GM19463 (cell line): ENCODE measurements at regions not wholly inside any gene's neighbourhood (a gene's known extent, or its start where the extent isn't known, plus 50 kb on each side); places are given as distances from the start of the nearest gene placed in this dataset.
"Not testable (repeated sequence)": the region's sequence is repeated elsewhere in the genome, so short reads cannot be mapped to it uniquely, and the experiment has no call there.

Experiments
- ATAC-seq: cut with Tn5 transposase; IDR thresholded peaks from one replicate; pipeline ENCODE4 v1.9.1; 2021; ENCODE audit warnings: mild to moderate bottlenecking, moderate library complexity; ENCODE audit not compliant: unreplicated experiment

GRCh38 chr15:44848859-44849258, 107.6 kb upstream of the TERB2 start:
- ATAC-seq, result not testable (repeated sequence)

GRCh38 chr15:44849701-44850403, 106.6 kb upstream of the TERB2 start:
- not testable (repeated sequence) for ATAC-seq

GRCh38 chr15:44853304-44853950, 103.1 kb upstream of the TERB2 start:
- peak; percentile 70 for ATAC-seq

- ATAC-seq, result not testable (repeated sequence)
Measured at GRCh38 chr15:44854696-44855095, 101.8 kb upstream of the TERB2 start.

GRCh38 chr15:44856284-44856683, 100.2 kb upstream of the TERB2 start:
- ATAC-seq, result not testable (repeated sequence)

GRCh38 chr15:44857164-44857710, 99.2 kb upstream of the TERB2 start:
- not testable (repeated sequence) for ATAC-seq

GRCh38 chr15:44859088-44859487, 97.4 kb upstream of the TERB2 start:
- ATAC-seq, result not testable (repeated sequence)

GRCh38 chr15:44860168-44860567, 96.3 kb upstream of the TERB2 start:
- not testable (repeated sequence) for ATAC-seq

- ATAC-seq, result no peak
Measured at GRCh38 chr15:44861439-44861910, 95.0 kb upstream of the TERB2 start.

GRCh38 chr15:44861917-44862316, 94.6 kb upstream of the TERB2 start:
- ATAC-seq, result no peak

- ATAC-seq, result not testable (repeated sequence)
Measured at GRCh38 chr15:44862866-44863265, 93.6 kb upstream of the TERB2 start.

- not testable (repeated sequence) for ATAC-seq
Measured at GRCh38 chr15:44868100-44868499, 88.4 kb upstream of the TERB2 start.

GRCh38 chr15:44870125-44870524, 86.4 kb upstream of the TERB2 start:
- not testable (repeated sequence) for ATAC-seq

- ATAC-seq, result no peak
Measured at GRCh38 chr15:44873103-44873502, 83.4 kb upstream of the TERB2 start.

GRCh38 chr15:44879066-44879465, 77.4 kb upstream of the TERB2 start:
- no peak for ATAC-seq

GRCh38 chr15:44882499-44882968, 74.0 kb upstream of the TERB2 start:
- peak; percentile 76 for ATAC-seq

GRCh38 chr15:44883199-44883877, 73.1 kb upstream of the TERB2 start:
- ATAC-seq, result no peak

GRCh38 chr15:44898890-44899651, 57.4 kb upstream of the TERB2 start:
- ATAC-seq, result not testable (repeated sequence)

- ATAC-seq, result not testable (repeated sequence)
Measured at GRCh38 chr15:44899775-44900174, 56.7 kb upstream of the TERB2 start.

- ATAC-seq, result not testable (repeated sequence)
Measured at GRCh38 chr15:44900796-44901195, 55.7 kb upstream of the TERB2 start.
